K562 (cell line): ENCODE measurements at regions not wholly inside any gene's neighbourhood (a gene's known extent, or its start where the extent isn't known, plus 50 kb on each side); places are given as distances from the start of the nearest gene placed in this dataset.
A peak's percentile ranks its signal among the peaks of the same experiment; 100 is the strongest.

Experiments
- ATAC-seq: fragments of 200-7000 bp; cut with Tn5 transposase; 3 replicates; pipeline ENCODE4 v1.9.1; 2020; ENCODE audit warnings: moderate library complexity
- BruUV-seq: library from RNA; stranded (reverse); fragments of 400-500 nt; replicated peaks from 2 replicates; lab custom pipeline; 2021; lab: Mats Ljungman, UMichigan
- CTCF ChIA-PET: fragments of 300-600 bp; formaldehyde crosslinking; extraction: SDS; loops from one replicate; lab custom pipeline; 2021; ENCODE audit warnings: low intra/inter-chr PET ratio; lab: Yijun Ruan, JAX
- POLR2A ChIA-PET: fragments of 300-600, 350-650 bp; sonication (Branson Sonifier 250); formaldehyde crosslinking; extraction: SDS; loops from one replicate; lab custom pipeline; 2021; ENCODE audit warnings: antibody characterized with exemption, inconsistent platforms; lab: Yijun Ruan, JAX
- DNase-seq, 4 experiments: peaks; one replicate each; pipeline versions ENCODE4 v3.0.0 to v3.0.0-alpha.2; 2011 to 2018; ENCODE audit warnings: low spot score in 3 of 4, mixed read lengths in 3 of 4; ENCODE audit errors: extremely low read depth in 1 of 4
- FAIRE-seq: peaks from 2 replicates; lab custom pipeline; 2011; peaks lifted over from hg19 to GRCh38; lab: Jason Lieb, UNC
- H2AFZ ChIP-seq: 2 replicates; pipeline ENCODE4 v1.6.0; 2011; ENCODE audit warnings: low read depth, low read length, control low read depth, inconsistent platforms
- H3K27ac ChIP-seq: fragments of 200-600 bp; 3 replicates; pipeline ENCODE4 v1.8.0; 2011; ENCODE audit warnings: low read depth, mild to moderate bottlenecking, control low read depth, inconsistent platforms, low read length, moderate library complexity, mixed read lengths; ENCODE audit errors: extremely low read depth
- H3K27me3 ChIP-seq, 2 experiments: fragments of 300-600 bp in 1 of 2; 2 replicates in 1 of 2; 3 replicates in 1 of 2; pipeline versions ENCODE4 v1.6.0 to v1.8.0; 2011; ENCODE audit warnings: inconsistent platforms in 2 of 2, low read length in 2 of 2, mild to moderate bottlenecking in 1 of 2, mixed read lengths in 1 of 2, moderate library complexity in 1 of 2; ENCODE audit not compliant: control insufficient read depth in 2 of 2, insufficient read depth in 2 of 2
- H3K36me3 ChIP-seq: fragments of 300-600 bp; 3 replicates; pipeline ENCODE4 v1.8.0; 2011; ENCODE audit warnings: mild to moderate bottlenecking, low read length, inconsistent platforms; ENCODE audit not compliant: control insufficient read depth, insufficient read depth
- H3K4me1 ChIP-seq, 2 experiments: fragments of 200-600 bp in 1 of 2; replicated peaks in 1 of 2; 2 replicates in 1 of 2; 3 replicates in 1 of 2; pipeline versions ENCODE4 v1.5.1 to v1.8.0; 2011; ENCODE audit warnings: inconsistent platforms in 2 of 2, low read length in 2 of 2, mild to moderate bottlenecking in 1 of 2, mixed read lengths in 1 of 2, moderate library complexity in 1 of 2; ENCODE audit not compliant: control insufficient read depth in 2 of 2, insufficient read depth in 2 of 2
- H3K4me2 ChIP-seq: 2 replicates; pipeline ENCODE4 v1.6.1; 2011; ENCODE audit warnings: low read length, control low read depth, inconsistent platforms, mixed read lengths; ENCODE audit not compliant: insufficient read depth
- H3K4me3 ChIP-seq: fragments of 200-600 bp; sonication (generic), shearing (Covaris generic); 2 replicates; pipeline ENCODE4 v1.5.1; 2016; ENCODE audit warnings: control low read depth, inconsistent platforms
- H3K79me2 ChIP-seq: fragments of 200-600 bp; 3 replicates; pipeline ENCODE4 v1.8.0; 2011; ENCODE audit warnings: low read length, inconsistent platforms; ENCODE audit not compliant: control insufficient read depth, insufficient read depth
- H3K9ac ChIP-seq, 2 experiments: 2 replicates each; pipeline versions ENCODE4 v1.6.0 to v1.6.1; 2011; ENCODE audit warnings: low read depth in 2 of 2, low read length in 2 of 2, control low read depth in 1 of 2, inconsistent platforms in 1 of 2, mild to moderate bottlenecking in 1 of 2, mixed read lengths in 1 of 2; ENCODE audit not compliant: insufficient read depth in 1 of 2
- H3K9me1 ChIP-seq: one replicate; pipeline ENCODE4 v1.6.0; 2011; ENCODE audit warnings: inconsistent platforms, mild to moderate bottlenecking, low read length, moderate library complexity; ENCODE audit not compliant: control insufficient read depth, insufficient read depth
- H3K9me3 ChIP-seq: replicated peaks from 2 replicates; pipeline ENCODE4 v1.5.1; 2011; ENCODE audit warnings: low read depth, low read length, inconsistent platforms; ENCODE audit not compliant: control insufficient read depth, insufficient read depth
- H4K20me1 ChIP-seq: replicated peaks from 2 replicates; pipeline ENCODE4 v1.6.1; 2011; ENCODE audit warnings: low read length, inconsistent platforms, mixed read lengths; ENCODE audit not compliant: control insufficient read depth, insufficient read depth
- ASH1L ChIP-seq: fragments of 450-650 bp; IDR thresholded peaks from 2 replicates; pipeline ENCODE4 v1.6.1; 2018; ENCODE audit warnings: borderline replicate concordance, mild to moderate bottlenecking, low read depth; ENCODE audit not compliant: partially characterized antibody
- FOXK1 ChIP-seq: sonication (generic); formaldehyde crosslinking; IDR thresholded peaks from 2 replicates; pipeline ENCODE4 v1.8.0; 2022; ENCODE audit warnings: missing genetic modification reagents, mild to moderate bottlenecking, borderline replicate concordance
- RBM25 ChIP-seq: fragments of 200-400 bp; formaldehyde crosslinking; IDR thresholded peaks from 2 replicates; pipeline ENCODE4 v1.6.1; 2018; ENCODE audit warnings: low read length, low read depth, moderate library complexity; ENCODE audit not compliant: severe bottlenecking
- WGBS: fragments of 100-300 bp; shearing (Covaris generic); methylation state at CpG from one replicate; pipeline ENCODE4 v1.1.6; 2016; ENCODE audit warnings: low coverage, mixed read lengths; ENCODE audit not compliant: insufficient coverage; ENCODE audit errors: missing lambda C conversion rate; 5-methylcytosine and 5-hydroxymethylcytosine counted together
- in situ Hi-C: fragments of 300-500 bp; cut with MboI; formaldehyde crosslinking; loops from 4 replicates; pipeline ENCODE4 v1.15.0; 2018; ENCODE audit warnings: inconsistent platforms, mixed read lengths
- intact Hi-C: fragments of 100-400 bp; cut with micrococcal nuclease; formaldehyde crosslinking; loops from 2 replicates; pipeline ENCODE4 v1.14.2; 2022

GRCh38 chr3:14323401-14324223 is 78.8 kb upstream of the SLC6A6 start:
- Histone ChIP-seq H3K9me3 (no peaks in the 10 kb centered on the region), H3K79me2 (no peaks in the 10 kb centered on the region), H4K20me1 (no peaks in the 10 kb centered on the region), H3K27me3 (no peaks in the 10 kb centered on the region), H3K4me3 (no peak overlapping the region), H3K4me1 (peaks cover 0 to 7% of the 10 kb centered on the region in 2 experiments; a peak in 3 of 5 replicates), H3K9ac (peak overlapping the region in 1 of 2 experiments; percentile 13; a peak in 1 of 4 replicates), H3K9me1 (no peaks in the 10 kb centered on the region), H3K27ac (no peak overlapping the region), H3K4me2 (no peak overlapping the region), H2AFZ (no peak overlapping the region), H3K36me3 (no peaks in the 10 kb centered on the region)
- DNase-seq (no peak), FAIRE-seq (no peak), ATAC-seq (no peak)
- intact Hi-C loops (no loop called here), in situ Hi-C loops (no loop called here)
- ChIA-PET POLR2A (interaction anchor here (0.6 to 1.7 kb wide), 7 partner anchors 9 to 240 kb away, joined by 3 to 9 read pairs (median 3); no protein-coding TSS in a partner anchor), CTCF (no interaction called here)
- 67% methylated on average over 17 of the region's 17 CpGs for WGBS
- no TSS peak for BruUV-seq
- TF ChIP-seq FOXK1 (CRISPR knock-in tag): peak; percentile 32; the same call in 1 of the 2 replicates
- TF ChIP-seq ASH1L: no peak
- peak; percentile 69 for TF ChIP-seq RBM25
